Endothelial cell of umbilical vein (primary cell): ENCODE measurements at regions not wholly inside any gene's neighbourhood (a gene's known extent, or its start where the extent isn't known, plus 50 kb on each side); places are given as distances from the start of the nearest gene placed in this dataset.

Experiments
- BruUV-seq: library from RNA; stranded (reverse); fragments of 400-500 nt; replicated peaks from 2 replicates; lab custom pipeline; 2021; lab: Mats Ljungman, UMichigan
- CTCF ChIA-PET: fragments of 300-600, 350-600 bp; sonication (Branson Sonifier 250); formaldehyde crosslinking; loops from one replicate; lab custom pipeline; 2021; ENCODE audit warnings: antibody characterized with exemption, inconsistent platforms; lab: Charles Lee
- POLR2A ChIA-PET: fragments of 300-600, 350-600 bp; sonication (Branson Sonifier 250); formaldehyde crosslinking; loops from one replicate; lab custom pipeline; 2021; ENCODE audit warnings: antibody characterized with exemption, inconsistent platforms; lab: Charles Lee
- DNase-seq: peaks from one replicate; pipeline ENCODE4 v3.0.0-alpha.2; 2011; ENCODE audit warnings: low read depth, low spot score
- FAIRE-seq: peaks from 2 replicates; lab custom pipeline; 2011; peaks lifted over from hg19 to GRCh38; lab: Jason Lieb, UNC
- H2AFZ ChIP-seq: 2 replicates; pipeline ENCODE4 v1.6.0; 2012; ENCODE audit warnings: low read depth, low read length, control low read depth, inconsistent platforms
- H3K27ac ChIP-seq: 2 replicates; pipeline ENCODE4 v1.5.1; 2011; ENCODE audit warnings: low read depth, mild to moderate bottlenecking, control low read depth, low read length, moderate library complexity; ENCODE audit not compliant: insufficient read depth
- H3K27me3 ChIP-seq, 2 experiments: 2 replicates each; pipeline versions ENCODE4 v1.6.0 to v1.6.1; 2011; ENCODE audit warnings: low read length in 2 of 2, mixed read lengths in 1 of 2; ENCODE audit not compliant: control insufficient read depth in 2 of 2, insufficient read depth in 2 of 2
- H3K36me3 ChIP-seq, 2 experiments: 2 replicates in 1 of 2; 3 replicates in 1 of 2; pipeline ENCODE4 v1.5.1; 2011; ENCODE audit warnings: low read length in 2 of 2, mild to moderate bottlenecking in 1 of 2, moderate library complexity in 1 of 2; ENCODE audit not compliant: control insufficient read depth in 2 of 2, insufficient read depth in 2 of 2; ENCODE audit errors: extremely low read depth in 1 of 2
- H3K4me1 ChIP-seq: 3 replicates; pipeline ENCODE4 v1.5.1; 2011; ENCODE audit warnings: mild to moderate bottlenecking, low read length; ENCODE audit not compliant: control insufficient read depth, insufficient read depth; ENCODE audit errors: extremely low read depth
- H3K4me2 ChIP-seq: 2 replicates; pipeline ENCODE4 v1.6.1; 2011; ENCODE audit warnings: low read length, control low read depth, mixed read lengths; ENCODE audit not compliant: insufficient read depth
- H3K4me3 ChIP-seq, 3 experiments: fragments of 200-600 bp in 1 of 3; sonication (generic), shearing (Covaris generic) in 1 of 3; replicated peaks in 1 of 3; 2 replicates each; pipeline ENCODE4 v1.5.1; 2011 to 2016; ENCODE audit warnings: control low read depth in 3 of 3, low read length in 3 of 3, mild to moderate bottlenecking in 2 of 3, inconsistent platforms in 1 of 3, low read depth in 1 of 3, moderate library complexity in 1 of 3; ENCODE audit not compliant: insufficient read depth in 1 of 3
- H3K79me2 ChIP-seq: 2 replicates; pipeline ENCODE4 v1.6.0; 2012; ENCODE audit warnings: low read length, inconsistent platforms; ENCODE audit not compliant: control insufficient read depth, insufficient read depth
- H3K9ac ChIP-seq: replicated peaks from 2 replicates; pipeline ENCODE3; 2011; ENCODE audit warnings: low read length, control low read depth; ENCODE audit not compliant: insufficient read depth; ENCODE audit errors: extremely low read depth
- H3K9me1 ChIP-seq: replicated peaks from 3 replicates; pipeline ENCODE4 v1.6.0; 2011; ENCODE audit warnings: mild to moderate bottlenecking, low read length; ENCODE audit not compliant: control insufficient read depth, insufficient read depth; ENCODE audit errors: extremely low read depth
- H3K9me3 ChIP-seq: replicated peaks from 2 replicates; pipeline ENCODE4 v1.5.1; 2012; ENCODE audit warnings: low read length, inconsistent platforms; ENCODE audit not compliant: control insufficient read depth, insufficient read depth
- H4K20me1 ChIP-seq: replicated peaks from 2 replicates; pipeline ENCODE3; 2011; ENCODE audit warnings: mild to moderate bottlenecking, low read length; ENCODE audit not compliant: control insufficient read depth, insufficient read depth; ENCODE audit errors: extremely low read depth
- EZH2 ChIP-seq: IDR thresholded peaks from 2 replicates; pipeline ENCODE4 v1.6.1; 2012; ENCODE audit warnings: borderline replicate concordance, low read depth, mild to moderate bottlenecking, moderate library complexity, low read length, inconsistent platforms; ENCODE audit not compliant: severe bottlenecking
- FOS ChIP-seq: IDR thresholded peaks from 2 replicates; pipeline ENCODE4 v1.6.1; 2011; ENCODE audit warnings: mild to moderate bottlenecking, low read length, moderate library complexity, borderline replicate concordance; ENCODE audit not compliant: insufficient read depth
- GATA2 ChIP-seq: IDR thresholded peaks from 2 replicates; pipeline ENCODE4 v1.7.0; 2011; ENCODE audit warnings: low read depth, mild to moderate bottlenecking, moderate library complexity, mixed read lengths, low read length; ENCODE audit not compliant: insufficient read length, insufficient read depth
- JUN ChIP-seq: IDR thresholded peaks from 2 replicates; pipeline ENCODE4 v1.6.1; 2011; ENCODE audit warnings: borderline replicate concordance, low read depth; ENCODE audit not compliant: insufficient read length, insufficient read depth
- MYC ChIP-seq: IDR thresholded peaks from one replicate; pipeline ENCODE4 v1.6.1; 2011; ENCODE audit warnings: mild to moderate bottlenecking, low read depth, low read length
- POLR2A ChIP-seq: IDR thresholded peaks from 2 replicates; pipeline ENCODE4 v1.6.1; 2012; ENCODE audit warnings: low read depth, mild to moderate bottlenecking, control low read depth, low read length
- dilution Hi-C: fragments of 300-500 bp; cut with MboI; formaldehyde crosslinking; loops from one replicate; pipeline ENCODE4 v1.15.0; 2019; ENCODE audit warnings: low sequenced_read_pairs; ENCODE audit not compliant: extremely low pct_ligation_motif_present
- intact Hi-C: fragments of 100-400 bp; cut with micrococcal nuclease; formaldehyde crosslinking; loops from one replicate; pipeline ENCODE4 v1.10.0; 2022
- TF ChIP-seq, protein P1 (sequence below), 2 donors: IDR thresholded peaks; 1 replicate in 1 of 2; 2 replicates in 1 of 2; pipeline ENCODE4 v1.5.1; 2011; ENCODE audit warnings: low read length in 2 of 2, mild to moderate bottlenecking in 2 of 2, moderate library complexity in 2 of 2, control low read depth in 1 of 2, inconsistent platforms in 1 of 2, low read depth in 1 of 2; ENCODE audit not compliant: insufficient read depth in 1 of 2; ENCODE audit errors: extremely low read depth in 1 of 2
- TF ChIP-seq, protein P2 (sequence below): IDR thresholded peaks from 2 replicates; pipeline ENCODE4 v1.6.1; 2011; ENCODE audit not compliant: insufficient read depth, insufficient read length

DNA sequence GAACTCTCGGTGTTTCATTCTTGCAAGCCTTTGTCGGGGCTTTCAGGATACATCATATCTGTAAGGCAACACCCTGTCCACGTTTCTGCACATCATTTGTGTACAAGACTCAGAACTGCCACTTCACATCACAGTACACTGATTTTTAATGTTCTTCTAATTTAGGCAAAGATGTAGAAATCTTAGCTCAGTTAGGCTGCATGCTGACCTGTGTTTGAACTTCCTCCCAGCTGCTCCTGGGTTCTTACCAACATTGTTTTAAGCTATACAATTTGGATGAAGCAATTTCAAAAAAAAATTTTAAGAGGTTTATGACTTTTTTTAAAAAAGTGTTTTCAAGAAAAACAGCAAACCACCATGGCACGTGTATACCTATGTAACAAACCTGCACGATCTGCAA is 1047.9 kb upstream of the SLC10A2 start:
- DNase-seq (peak; percentile 50), FAIRE-seq (no peak)
- H3K79me2 ChIP-seq, result no peaks in the 10 kb centered on the region
- no TSS peak for BruUV-seq
- peak overlapping the region; percentile 44 for H2AFZ ChIP-seq
- peaks cover 3% of the 10 kb centered on the region for H3K4me1 ChIP-seq
- no peak for TF ChIP-seq EZH2
- TF ChIP-seq POLR2A, result no peak
- TF ChIP-seq FOS, result no peak
- TF ChIP-seq JUN, result no peak
- TF ChIP-seq GATA2, result no peak
- TF ChIP-seq, protein P1, sequence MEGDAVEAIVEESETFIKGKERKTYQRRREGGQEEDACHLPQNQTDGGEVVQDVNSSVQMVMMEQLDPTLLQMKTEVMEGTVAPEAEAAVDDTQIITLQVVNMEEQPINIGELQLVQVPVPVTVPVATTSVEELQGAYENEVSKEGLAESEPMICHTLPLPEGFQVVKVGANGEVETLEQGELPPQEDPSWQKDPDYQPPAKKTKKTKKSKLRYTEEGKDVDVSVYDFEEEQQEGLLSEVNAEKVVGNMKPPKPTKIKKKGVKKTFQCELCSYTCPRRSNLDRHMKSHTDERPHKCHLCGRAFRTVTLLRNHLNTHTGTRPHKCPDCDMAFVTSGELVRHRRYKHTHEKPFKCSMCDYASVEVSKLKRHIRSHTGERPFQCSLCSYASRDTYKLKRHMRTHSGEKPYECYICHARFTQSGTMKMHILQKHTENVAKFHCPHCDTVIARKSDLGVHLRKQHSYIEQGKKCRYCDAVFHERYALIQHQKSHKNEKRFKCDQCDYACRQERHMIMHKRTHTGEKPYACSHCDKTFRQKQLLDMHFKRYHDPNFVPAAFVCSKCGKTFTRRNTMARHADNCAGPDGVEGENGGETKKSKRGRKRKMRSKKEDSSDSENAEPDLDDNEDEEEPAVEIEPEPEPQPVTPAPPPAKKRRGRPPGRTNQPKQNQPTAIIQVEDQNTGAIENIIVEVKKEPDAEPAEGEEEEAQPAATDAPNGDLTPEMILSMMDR (IDR thresholded peaks at IDR 0.05; ENCODE audit: extremely low read depth in 1 of 2, insufficient read depth in 1 of 2, low read depth in 1 of 2, low read length in 2 of 2), result no peak
- TF ChIP-seq MYC, result no peak
- TF ChIP-seq, protein P2, sequence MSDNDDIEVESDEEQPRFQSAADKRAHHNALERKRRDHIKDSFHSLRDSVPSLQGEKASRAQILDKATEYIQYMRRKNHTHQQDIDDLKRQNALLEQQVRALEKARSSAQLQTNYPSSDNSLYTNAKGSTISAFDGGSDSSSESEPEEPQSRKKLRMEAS, result no peak
- no peaks in the 10 kb centered on the region for H3K9me1 ChIP-seq
- ChIA-PET CTCF (no interaction called here), POLR2A (no interaction called here)
- H3K4me3 ChIP-seq, result no peak overlapping the region
- no peaks in the 10 kb centered on the region for H3K9me3 ChIP-seq
- no peaks in the 10 kb centered on the region for H3K27me3 ChIP-seq
- dilution Hi-C loops (no loop called here), intact Hi-C loops (no loop called here)
- H3K9ac ChIP-seq, result no peak overlapping the region
- H3K27ac ChIP-seq, result no peak overlapping the region
- no peak overlapping the region for H3K4me2 ChIP-seq
- H3K36me3 ChIP-seq, result no peaks in the 10 kb centered on the region
- no peaks in the 10 kb centered on the region for H4K20me1 ChIP-seq
